ENCODE measurements at regions not wholly inside any gene's neighbourhood (a gene's known extent, or its start where the extent isn't known, plus 50 kb on each side); places are given as distances from the start of the nearest gene placed in this dataset.

DNA sequence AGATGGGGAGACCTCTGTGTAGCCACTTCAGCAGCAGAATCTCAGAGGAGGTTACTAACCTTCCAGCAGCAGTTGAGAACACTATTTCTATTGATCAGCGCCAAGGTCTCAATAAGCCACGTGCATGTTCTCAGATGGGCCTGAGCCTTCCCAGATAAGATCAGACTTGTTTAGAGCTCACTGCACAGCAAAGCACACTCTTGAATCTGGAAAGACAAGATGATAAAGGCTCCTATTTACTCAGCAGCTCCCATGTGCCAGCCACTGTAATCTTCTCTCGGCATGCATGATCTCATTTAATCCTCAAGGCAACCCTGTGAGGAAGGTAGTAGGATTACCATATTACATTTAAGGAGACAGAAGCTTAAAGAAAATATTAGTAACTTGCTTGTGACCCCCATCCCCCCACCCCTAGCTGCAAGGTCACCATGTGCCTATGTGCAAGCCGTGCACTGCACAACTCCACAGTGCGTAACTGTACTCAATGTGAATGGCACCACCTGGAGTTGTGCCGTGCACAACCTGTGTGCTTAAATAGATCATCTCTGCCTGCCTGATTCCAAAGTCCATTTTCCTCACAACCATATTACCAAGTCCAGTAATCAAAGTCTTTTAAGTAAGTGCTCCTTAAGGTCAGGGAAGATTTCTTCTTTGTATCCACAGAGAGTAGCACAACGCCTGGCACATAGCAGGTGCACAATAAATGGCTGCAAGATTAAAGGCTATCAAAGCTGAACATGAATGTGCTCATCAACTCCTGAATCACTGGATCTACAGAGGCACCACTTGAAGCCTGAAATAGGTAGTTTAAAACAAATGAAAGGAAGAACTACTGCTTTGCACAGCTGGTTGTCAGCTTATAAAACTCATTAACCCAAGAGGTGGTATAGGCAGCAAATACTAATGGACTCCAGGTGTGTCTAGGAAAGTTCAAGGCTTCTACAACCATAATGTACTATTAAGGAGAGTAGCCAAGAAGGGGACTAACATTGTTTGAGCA is 293.8 kb downstream of the BUD13 start:
- DNase-seq (ENCODE audit: low spot score) = no peak

DNA sequence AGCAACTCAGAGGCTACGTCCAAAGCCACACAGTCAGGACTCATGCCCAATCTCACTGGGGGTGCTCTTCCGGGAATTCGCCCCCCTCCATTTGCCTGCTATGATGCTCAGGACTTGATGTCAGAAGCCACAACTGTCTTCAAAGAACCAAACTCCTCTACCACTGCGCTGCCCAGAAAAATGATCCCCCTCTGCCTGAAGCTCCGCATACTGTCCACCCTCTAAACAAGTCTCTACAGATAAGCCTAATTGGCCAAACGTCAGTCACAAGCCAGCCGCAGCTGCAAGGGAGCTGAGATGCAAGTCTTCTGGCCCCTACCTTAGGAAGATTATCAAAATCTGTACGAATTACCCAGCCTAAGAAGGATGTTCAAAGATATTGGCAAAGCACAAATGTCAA is 294.6 kb downstream of the BUD13 start:
- DNase-seq (ENCODE audit: low spot score) = no peak

- DNase-seq (ENCODE audit: low spot score) = no peak
These were observed 298.9 kb downstream of the BUD13 start for GRCh38 chr11:116473790-116474346.

- DNase-seq (ENCODE audit: low spot score) = no peak
These were observed 299.5 kb downstream of the BUD13 start for GRCh38 chr11:116473206-116473769.

DNA sequence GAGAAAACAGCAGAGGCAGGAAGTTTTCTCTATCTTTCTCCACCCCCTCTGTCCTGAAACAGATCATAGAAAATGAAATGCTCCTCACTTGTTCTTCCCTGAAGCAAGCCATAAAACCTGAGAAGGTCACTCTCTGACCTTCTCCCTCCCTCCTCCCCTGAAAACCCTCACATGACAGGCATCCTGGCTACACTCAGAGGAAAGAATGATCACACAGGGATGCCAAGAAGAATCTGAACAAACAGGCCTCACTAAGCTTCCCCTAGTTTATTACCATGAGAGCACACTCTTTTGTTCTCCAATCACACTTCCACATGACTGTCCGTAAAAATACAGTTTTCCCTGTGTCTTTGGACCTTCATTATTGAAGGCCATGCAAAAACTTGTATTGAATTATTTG is 300.1 kb downstream of the BUD13 start:
- no peak for DNase-seq (ENCODE audit: low spot score)

- DNase-seq (ENCODE audit: low spot score) = no peak
These were observed 301.1 kb downstream of the BUD13 start for GRCh38 chr11:116471608-116472256.

- DNase-seq (ENCODE audit: low spot score) = no peak
These were observed 304.1 kb downstream of the BUD13 start for GRCh38 chr11:116468699-116469098.

DNA sequence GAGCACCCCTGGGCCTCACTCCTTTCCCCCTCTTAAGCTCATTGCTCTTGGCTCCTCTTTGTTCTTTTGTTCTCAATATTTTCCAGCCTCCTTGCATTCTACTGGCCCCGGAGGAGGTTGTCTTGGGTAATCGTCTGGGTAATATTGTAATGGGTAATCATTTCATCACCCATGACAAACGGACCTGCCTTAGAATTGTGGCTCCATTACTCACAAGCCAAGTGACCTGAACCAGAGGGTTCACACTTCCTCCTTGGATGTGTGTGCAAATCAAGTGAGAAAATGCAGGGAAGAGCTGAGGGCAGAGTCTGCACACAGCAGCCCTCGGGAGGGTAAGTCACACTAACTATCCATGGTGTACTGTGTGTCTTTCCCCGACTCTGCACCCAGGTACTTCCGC is 305.0 kb downstream of the BUD13 start:
- no peak for DNase-seq (ENCODE audit: low spot score)

GRCh38 chr11:116466801-116467200 is 306.0 kb downstream of the BUD13 start:
- no peak for DNase-seq (ENCODE audit: low spot score)

- DNase-seq (ENCODE audit: low spot score) = no peak
These were observed 306.6 kb downstream of the BUD13 start for GRCh38 chr11:116466191-116466590.

GRCh38 chr11:116465056-116465455 is 307.7 kb downstream of the BUD13 start:
- no peak for DNase-seq (ENCODE audit: low spot score)

GRCh38 chr11:116461789-116462188 is 311.0 kb downstream of the BUD13 start:
- DNase-seq (ENCODE audit: low spot score) = no peak

DNA sequence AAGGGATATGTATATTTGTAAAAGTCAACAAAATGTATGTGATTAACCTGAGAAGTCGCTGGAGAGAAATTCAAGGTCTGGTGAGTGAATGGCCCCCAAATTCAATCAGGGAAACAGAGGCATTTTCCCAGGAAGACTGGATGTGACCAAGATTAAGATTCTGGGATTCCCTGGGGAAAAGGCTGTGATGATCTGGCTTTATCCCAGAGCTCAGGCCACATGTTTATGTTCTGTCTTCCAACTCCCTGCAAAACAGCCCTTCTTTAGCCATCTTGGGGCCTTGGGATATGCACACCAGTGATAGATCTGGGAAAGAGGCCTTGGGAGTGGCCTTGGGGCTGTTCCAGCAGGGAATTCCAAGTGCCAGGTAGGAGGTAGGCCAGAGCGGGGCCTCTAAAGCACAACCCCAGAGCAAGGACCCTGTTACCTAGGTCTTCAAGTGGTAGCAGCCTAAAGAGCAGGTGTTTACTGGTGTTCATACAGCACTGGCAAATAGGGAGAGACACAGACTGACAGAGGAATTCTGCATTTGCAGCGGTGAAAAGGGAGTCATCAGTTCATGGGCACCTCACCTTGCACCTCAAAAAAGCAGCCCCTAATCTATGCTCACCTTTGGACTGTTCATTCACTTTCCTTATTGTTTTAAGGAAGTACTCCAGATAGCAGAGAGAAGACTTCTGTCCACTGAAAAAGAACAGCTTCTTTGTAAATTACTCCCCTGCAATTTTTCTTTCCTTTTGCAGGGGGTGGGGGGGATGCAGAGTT is 312.4 kb downstream of the BUD13 start:
- no peak for DNase-seq (ENCODE audit: low spot score)

DNA sequence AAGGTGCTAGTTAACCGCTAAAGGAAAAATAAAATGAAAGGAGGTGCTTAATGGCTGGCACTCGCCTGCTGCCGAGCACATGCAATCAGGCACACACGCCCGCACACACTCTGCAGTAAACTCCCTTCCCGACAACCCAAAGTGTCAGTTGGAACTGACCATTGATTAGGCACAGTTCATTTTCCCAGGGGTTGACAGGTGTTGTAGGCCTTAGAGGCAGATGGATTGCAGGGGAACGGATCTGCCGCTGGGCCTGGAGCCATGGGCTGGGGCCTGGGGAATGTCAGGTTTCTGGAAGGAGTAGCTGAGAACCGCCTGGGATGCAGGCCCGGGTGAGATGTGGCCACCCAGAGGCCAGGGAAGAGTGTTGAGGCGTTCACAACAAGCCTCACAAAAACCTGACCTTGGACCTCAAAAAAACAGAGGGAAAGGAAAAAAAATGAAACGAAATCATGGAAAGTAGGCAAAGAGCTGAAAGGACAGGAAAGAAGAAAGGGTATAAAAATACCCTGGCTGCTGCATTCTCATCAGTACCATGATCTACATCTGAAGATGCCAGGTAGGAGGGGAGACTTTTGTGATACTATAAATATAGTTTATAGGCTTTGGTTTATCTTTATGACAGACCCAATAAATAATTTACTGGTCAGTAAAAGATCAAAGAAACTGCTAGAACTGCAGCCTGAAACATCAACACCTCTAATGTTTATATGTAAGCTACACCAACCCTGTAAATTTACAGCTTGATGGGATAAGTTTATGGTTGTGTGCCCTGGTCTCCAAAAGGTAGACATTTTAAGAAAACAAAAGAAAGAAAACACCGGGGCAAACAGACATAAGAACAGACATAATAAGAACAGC is 313.4 kb downstream of the BUD13 start:
- peak; percentile 2 for DNase-seq (ENCODE audit: low spot score)

DNA sequence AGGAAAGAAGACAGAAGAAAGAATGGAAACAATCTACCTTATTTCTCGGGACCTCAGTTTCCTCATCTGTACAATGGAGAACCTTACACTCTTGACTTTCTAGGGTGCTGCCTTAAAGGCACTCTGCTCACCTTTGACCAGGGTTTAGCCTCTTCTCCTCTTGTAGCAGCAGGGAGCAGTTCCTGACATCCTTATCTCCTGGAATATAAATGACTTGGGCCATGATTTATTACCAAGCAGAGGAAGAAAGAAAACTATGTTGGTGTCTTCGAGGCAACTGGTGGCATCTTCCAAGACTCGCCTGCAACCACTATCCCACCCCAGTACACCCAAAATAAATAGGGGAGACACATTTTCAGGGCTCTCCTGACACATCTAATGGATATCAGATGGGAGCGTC is 314.2 kb downstream of the BUD13 start:
- DNase-seq (ENCODE audit: low spot score) = no peak

DNA sequence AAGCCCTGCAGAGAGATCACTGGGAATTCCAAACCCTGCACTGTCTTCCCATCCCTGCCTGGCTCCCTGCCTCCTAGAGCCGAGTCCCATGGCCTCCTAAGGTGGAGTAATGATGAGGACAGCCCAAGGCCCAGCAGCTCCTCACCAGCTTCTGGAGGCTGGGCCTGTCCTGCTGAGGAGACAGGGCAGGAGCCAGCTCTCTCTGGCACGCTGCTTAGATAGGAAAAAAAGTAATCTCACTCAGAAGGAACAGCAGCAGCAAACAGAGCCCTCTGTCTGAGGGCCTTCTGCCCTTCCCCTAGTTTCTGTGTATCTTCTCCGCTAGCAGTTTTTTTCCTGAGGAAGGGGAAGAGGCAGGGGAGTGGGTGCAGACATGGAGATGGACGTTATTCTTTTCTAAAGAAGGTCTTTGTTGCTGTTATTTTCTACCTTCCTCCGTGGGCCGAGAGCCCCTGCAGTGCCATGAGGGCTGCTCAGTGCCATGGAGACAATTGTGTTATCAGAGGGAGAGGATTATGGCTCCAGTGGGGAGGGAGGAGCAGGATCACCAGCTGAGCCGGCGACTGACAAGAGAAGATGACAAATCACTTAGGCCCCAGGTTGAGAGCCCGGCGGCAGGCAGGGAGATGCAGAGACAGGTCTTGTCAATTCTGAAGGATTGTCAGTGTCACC is 315.3 kb downstream of the BUD13 start:
- peak; percentile 1 for DNase-seq (ENCODE audit: low spot score)

DNA sequence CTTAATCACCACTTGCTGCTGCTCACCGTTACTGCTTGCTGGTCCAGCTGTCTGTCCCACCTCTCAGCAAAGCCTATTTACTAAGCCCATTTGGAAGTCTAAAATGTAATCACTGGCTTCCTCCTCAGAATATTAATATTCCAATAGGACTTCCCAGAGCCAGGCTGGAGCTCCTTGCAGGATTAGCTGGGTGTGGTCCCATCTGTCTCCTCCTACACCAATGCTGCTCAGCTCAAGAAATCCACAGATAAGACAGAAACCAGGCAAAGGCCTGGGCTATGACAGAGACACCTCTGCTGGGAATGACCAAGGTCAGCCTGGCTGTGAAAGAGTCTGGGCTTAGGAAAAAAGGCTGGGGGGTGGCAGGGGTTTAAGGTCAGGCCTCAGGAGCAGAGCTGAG is 317.8 kb downstream of the BUD13 start:
- no peak for DNase-seq (ENCODE audit: low spot score)

- DNase-seq (ENCODE audit: low spot score) = peak; percentile 6
These were observed 318.7 kb downstream of the BUD13 start for GRCh38 chr11:116454020-116454645.

DNA sequence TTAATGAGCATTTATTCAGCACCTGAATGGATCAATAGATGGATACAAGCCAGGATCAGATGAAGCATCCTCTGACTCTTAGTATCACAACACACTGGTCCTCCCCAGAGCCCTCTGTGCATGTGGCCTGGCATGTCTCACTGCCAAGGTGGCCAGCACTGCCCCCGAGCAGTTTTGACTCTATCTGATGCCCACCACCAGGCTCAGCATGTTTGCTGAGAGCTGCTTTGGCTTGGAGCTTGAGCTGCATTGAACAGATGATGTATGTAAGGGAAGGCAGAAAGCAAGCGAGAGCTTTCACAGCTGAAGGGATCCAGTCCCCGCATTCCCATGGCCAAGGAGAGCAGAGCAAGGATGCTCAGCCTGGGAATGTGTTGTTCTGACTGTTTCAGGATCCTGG is 320.3 kb downstream of the BUD13 start:
- DNase-seq (ENCODE audit: low spot score) = no peak
